ENCODE measurements at regions not wholly inside any gene's neighbourhood (a gene's known extent, or its start where the extent isn't known, plus 50 kb on each side); places are given as distances from the start of the nearest gene placed in this dataset.
"Not testable (repeated sequence)": the region's sequence is repeated elsewhere in the genome, so short reads cannot be mapped to it uniquely, and the experiment has no call there.

DNA sequence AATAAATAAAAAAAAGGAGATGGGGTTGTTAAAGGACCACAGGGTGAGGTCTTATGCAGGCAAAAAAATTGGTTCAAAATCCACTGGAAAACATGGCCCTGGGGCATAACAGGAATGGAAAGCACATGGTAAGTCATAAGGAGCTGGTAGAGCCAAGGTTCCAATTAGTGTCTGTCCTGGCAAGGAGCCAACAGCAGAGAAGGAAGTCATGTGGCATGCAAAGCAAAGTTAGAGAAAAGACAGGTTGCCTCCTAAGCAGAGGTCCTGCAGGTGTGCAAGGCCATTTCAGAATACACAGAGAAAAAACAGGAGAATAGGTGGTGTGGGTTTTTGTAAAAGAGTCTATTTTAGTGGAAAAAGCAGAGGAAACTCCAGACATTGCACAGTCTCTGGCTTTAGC lies 1881.7 kb downstream of the ARAP2 start:
- FAIRE-seq: no peak
- no peak for DNase-seq (ENCODE audit: insufficient read length)
- TF ChIP-seq TAF1 (IDR thresholded peaks at IDR 0.05; ENCODE audit: borderline replicate concordance, low read depth, low read length): no peak
- TF ChIP-seq POLR2AphosphoS5 (IDR thresholded peaks at IDR 0.05; ENCODE audit: low read depth, low read length): no peak
- no peak for TF ChIP-seq POLR2A (IDR thresholded peaks at IDR 0.05; ENCODE audit: low read depth, low read length)

DNA sequence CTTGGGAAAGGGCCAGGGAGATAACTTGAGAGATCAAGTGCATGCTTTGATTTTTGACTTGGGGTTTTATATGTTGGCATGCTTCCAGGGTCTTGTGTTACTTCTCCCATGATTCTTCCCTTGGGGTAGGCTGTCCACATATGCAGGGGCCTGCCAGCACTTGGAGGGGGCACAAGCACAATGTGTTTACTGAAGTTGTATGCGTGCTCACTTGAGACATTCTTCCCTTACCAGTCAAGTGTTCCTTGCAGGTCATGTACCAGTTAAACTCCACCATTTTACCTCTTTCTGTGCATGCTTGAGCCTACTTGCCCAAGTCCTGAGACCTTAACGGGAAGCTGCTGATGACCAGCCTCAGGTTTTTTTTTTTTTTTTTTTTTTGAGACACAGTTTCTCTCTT lies 1880.5 kb downstream of the ARAP2 start:
- TF ChIP-seq TAF1 (IDR thresholded peaks at IDR 0.05; ENCODE audit: borderline replicate concordance, low read depth, low read length) (no peak), POLR2A (IDR thresholded peaks at IDR 0.05; ENCODE audit: low read depth, low read length) (no peak), POLR2AphosphoS5 (IDR thresholded peaks at IDR 0.05; ENCODE audit: low read depth, low read length) (no peak)
- no peak for FAIRE-seq

GRCh38 chr4:34365946-34366345 lies 1878.4 kb downstream of the ARAP2 start:
- no peak for FAIRE-seq
- TF ChIP-seq TAF1 (IDR thresholded peaks at IDR 0.05; ENCODE audit: borderline replicate concordance, low read depth, low read length): no peak
- no peak for TF ChIP-seq POLR2A (IDR thresholded peaks at IDR 0.05; ENCODE audit: low read depth, low read length)
- TF ChIP-seq POLR2AphosphoS5 (IDR thresholded peaks at IDR 0.05; ENCODE audit: low read depth, low read length): no peak
- no peak for DNase-seq (ENCODE audit: insufficient read length)

More for the DNA sequence above, 1880.5 kb downstream of the ARAP2 start:
- no peak for DNase-seq (ENCODE audit: insufficient read length)

- FAIRE-seq: no peak
- DNase-seq (ENCODE audit: insufficient read length): no peak
- no peak for TF ChIP-seq TAF1 (IDR thresholded peaks at IDR 0.05; ENCODE audit: borderline replicate concordance, low read depth, low read length)
- TF ChIP-seq POLR2AphosphoS5 (IDR thresholded peaks at IDR 0.05; ENCODE audit: low read depth, low read length): no peak
- no peak for TF ChIP-seq POLR2A (IDR thresholded peaks at IDR 0.05; ENCODE audit: low read depth, low read length)
These were observed 1872.6 kb downstream of the ARAP2 start for GRCh38 chr4:34371676-34372075.

GRCh38 chr4:34372815-34373214 lies 1871.5 kb downstream of the ARAP2 start:
- FAIRE-seq: no peak
- TF ChIP-seq POLR2AphosphoS5 (IDR thresholded peaks at IDR 0.05; ENCODE audit: low read depth, low read length) (no peak), TAF1 (IDR thresholded peaks at IDR 0.05; ENCODE audit: borderline replicate concordance, low read depth, low read length) (no peak), POLR2A (IDR thresholded peaks at IDR 0.05; ENCODE audit: low read depth, low read length) (no peak)
- DNase-seq (ENCODE audit: insufficient read length): no peak

GRCh38 chr4:34373456-34373855 lies 1870.9 kb downstream of the ARAP2 start:
- no peak for DNase-seq (ENCODE audit: insufficient read length)
- TF ChIP-seq POLR2A (IDR thresholded peaks at IDR 0.05; ENCODE audit: low read depth, low read length): no peak
- TF ChIP-seq TAF1 (IDR thresholded peaks at IDR 0.05; ENCODE audit: borderline replicate concordance, low read depth, low read length): no peak
- TF ChIP-seq POLR2AphosphoS5 (IDR thresholded peaks at IDR 0.05; ENCODE audit: low read depth, low read length): no peak
- FAIRE-seq: no peak

- TF ChIP-seq TAF1 (IDR thresholded peaks at IDR 0.05; ENCODE audit: borderline replicate concordance, low read depth, low read length) (no peak), POLR2A (IDR thresholded peaks at IDR 0.05; ENCODE audit: low read depth, low read length) (no peak), POLR2AphosphoS5 (IDR thresholded peaks at IDR 0.05; ENCODE audit: low read depth, low read length) (no peak)
- DNase-seq (ENCODE audit: insufficient read length) (no peak), FAIRE-seq (no peak)
These were observed 1832.1 kb downstream of the ARAP2 start for GRCh38 chr4:34412233-34412632.

DNA sequence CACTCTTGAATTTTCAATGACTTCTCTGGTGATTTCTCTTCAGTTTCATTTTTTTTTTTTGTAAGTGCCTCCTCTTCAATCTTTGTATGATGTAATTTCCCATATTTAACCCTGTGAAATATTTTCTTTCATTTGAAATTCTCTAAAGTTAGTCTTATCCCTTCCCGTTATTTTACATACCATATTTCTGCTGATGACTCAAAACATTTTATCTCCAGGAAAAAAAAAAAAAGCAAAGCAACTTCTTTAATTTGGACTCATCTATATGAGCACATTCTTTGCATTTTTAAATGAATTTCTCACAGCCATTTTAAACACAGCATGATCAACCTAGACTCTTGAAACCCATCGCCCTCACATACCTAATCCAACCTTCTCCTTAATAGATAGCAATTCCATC lies 1831.4 kb downstream of the ARAP2 start:
- no peak for FAIRE-seq

DNA sequence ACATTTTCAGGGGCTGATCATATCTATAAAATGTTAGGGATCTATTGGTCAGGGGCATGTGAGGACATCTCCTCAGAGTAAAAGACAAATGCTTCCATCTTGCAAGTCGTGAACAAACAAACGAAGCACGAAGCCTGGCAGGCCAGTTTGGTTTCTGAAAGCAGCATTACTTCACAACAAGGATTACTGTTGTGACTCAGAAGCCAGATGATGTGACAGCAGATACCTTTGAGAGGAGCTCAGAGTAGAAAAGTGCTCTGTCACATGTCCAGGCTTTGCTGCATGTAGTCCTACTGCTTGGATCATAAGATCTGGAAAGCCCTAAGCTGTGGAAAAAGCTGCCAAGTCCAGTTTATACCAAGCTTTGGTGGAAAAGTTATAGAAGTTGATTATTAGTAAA lies 1827.2 kb downstream of the ARAP2 start:
- TF ChIP-seq POLR2AphosphoS5 (IDR thresholded peaks at IDR 0.05; ENCODE audit: low read depth, low read length) (no peak), POLR2A (IDR thresholded peaks at IDR 0.05; ENCODE audit: low read depth, low read length) (no peak), TAF1 (IDR thresholded peaks at IDR 0.05; ENCODE audit: borderline replicate concordance, low read depth, low read length) (no peak)
- DNase-seq (ENCODE audit: insufficient read length): no peak
- no peak for FAIRE-seq

More for the DNA sequence above, 1831.4 kb downstream of the ARAP2 start:
- TF ChIP-seq TAF1 (IDR thresholded peaks at IDR 0.05; ENCODE audit: borderline replicate concordance, low read depth, low read length) (no peak), POLR2A (IDR thresholded peaks at IDR 0.05; ENCODE audit: low read depth, low read length) (no peak), POLR2AphosphoS5 (IDR thresholded peaks at IDR 0.05; ENCODE audit: low read depth, low read length) (no peak)
- DNase-seq (ENCODE audit: insufficient read length): no peak

GRCh38 chr4:34419871-34420270 lies 1824.4 kb downstream of the ARAP2 start:
- no peak for DNase-seq (ENCODE audit: insufficient read length)
- TF ChIP-seq TAF1 (IDR thresholded peaks at IDR 0.05; ENCODE audit: borderline replicate concordance, low read depth, low read length) (no peak), POLR2AphosphoS5 (IDR thresholded peaks at IDR 0.05; ENCODE audit: low read depth, low read length) (no peak), POLR2A (IDR thresholded peaks at IDR 0.05; ENCODE audit: low read depth, low read length) (no peak)
- no peak for FAIRE-seq

DNA sequence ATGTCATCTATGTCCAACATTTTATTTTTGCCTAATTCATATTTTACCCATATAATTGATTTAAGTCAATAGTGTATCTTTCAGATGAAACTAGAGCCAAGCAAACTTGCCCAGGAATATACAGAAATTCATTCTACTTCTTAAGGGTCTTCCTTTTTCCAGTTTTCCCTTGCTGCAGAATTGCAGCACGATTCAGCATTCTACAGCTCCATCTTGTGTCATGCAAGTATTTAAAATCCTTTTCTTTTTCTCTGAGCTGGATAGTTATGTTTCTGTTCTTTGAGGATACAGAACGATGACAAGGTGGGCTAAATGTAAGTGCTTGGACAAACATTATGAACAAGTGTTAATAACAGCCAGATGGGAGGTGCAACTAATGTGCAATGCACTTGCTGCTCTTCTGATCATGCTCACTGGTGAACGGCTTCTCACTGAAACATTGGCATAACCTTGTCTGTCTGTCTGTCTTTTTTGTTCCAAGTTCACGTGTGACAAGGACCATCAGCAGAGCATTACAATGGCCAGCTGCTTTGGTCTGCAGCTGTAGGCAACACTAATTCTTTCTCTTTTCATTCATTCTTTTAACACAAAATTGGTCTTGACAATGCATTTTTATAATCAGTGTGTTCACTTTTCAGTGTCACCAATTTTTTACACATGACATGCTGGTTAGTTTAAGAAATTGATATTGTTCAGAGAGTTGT lies 1821.7 kb downstream of the ARAP2 start:
- no peak for TF ChIP-seq TAF1 (IDR thresholded peaks at IDR 0.05; ENCODE audit: borderline replicate concordance, low read depth, low read length)
- no peak for TF ChIP-seq POLR2A (IDR thresholded peaks at IDR 0.05; ENCODE audit: low read depth, low read length)
- TF ChIP-seq POLR2AphosphoS5 (IDR thresholded peaks at IDR 0.05; ENCODE audit: low read depth, low read length): no peak
- no peak for FAIRE-seq
- DNase-seq (ENCODE audit: insufficient read length): no peak

DNA sequence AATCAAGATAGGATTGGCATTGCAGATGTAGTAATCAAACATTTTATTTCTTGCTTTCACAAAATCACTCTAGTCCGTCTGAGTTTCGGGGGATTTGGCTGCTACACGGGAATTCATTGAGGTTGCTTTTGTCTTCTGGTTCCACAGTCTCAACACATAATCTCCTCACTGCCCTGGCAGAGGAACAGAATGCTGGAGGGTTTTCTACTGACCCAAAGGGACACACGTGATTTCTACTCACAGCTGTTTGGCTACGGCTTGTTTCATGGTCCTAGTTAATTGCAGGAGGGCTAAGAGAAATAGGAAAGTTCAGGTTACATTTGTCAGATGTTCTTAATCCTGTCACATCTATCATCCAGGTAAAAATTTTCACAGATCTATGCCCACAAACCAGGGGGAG lies 1811.6 kb downstream of the ARAP2 start:
- DNase-seq (ENCODE audit: insufficient read length): no peak
- no peak for FAIRE-seq
- no peak for TF ChIP-seq POLR2A (IDR thresholded peaks at IDR 0.05; ENCODE audit: low read depth, low read length)

- FAIRE-seq; DNase-seq (ENCODE audit: insufficient read length): not testable (repeated sequence)
These were observed 1809.9 kb downstream of the ARAP2 start for GRCh38 chr4:34434377-34434776.
